IgD-negative memory B cell (primary cell): ENCODE measurements at regions not wholly inside any gene's neighbourhood (a gene's known extent, or its start where the extent isn't known, plus 50 kb on each side); places are given as distances from the start of the nearest gene placed in this dataset.
A peak's percentile ranks its signal among the peaks of the same experiment; 100 is the strongest.
"Not testable (repeated sequence)": the region's sequence is repeated elsewhere in the genome, so short reads cannot be mapped to it uniquely, and the experiment has no call there.

Experiments used
- H3K27ac Mint-ChIP-seq, 3 donors: one replicate each; pipeline ENCODE4 v1.8.0; 2020 to 2022; ENCODE audit warnings: mild to moderate bottlenecking in 3 of 3, mixed read lengths in 3 of 3, moderate library complexity in 1 of 3
- H3K27me3 Mint-ChIP-seq: one replicate; pipeline ENCODE4 v1.8.0; 2021; ENCODE audit warnings: mixed read lengths
- H3K36me3 Mint-ChIP-seq: one replicate; pipeline ENCODE4 v1.8.0; 2020; ENCODE audit warnings: mild to moderate bottlenecking, mixed read lengths
- H3K4me1 Mint-ChIP-seq, 3 donors: one replicate each; pipeline ENCODE4 v1.8.0; 2020 to 2022; ENCODE audit warnings: mixed read lengths in 3 of 3, mild to moderate bottlenecking in 1 of 3
- H3K4me3 Mint-ChIP-seq, 4 donors: one replicate each; pipeline ENCODE4 v1.8.0; 2020 to 2022; ENCODE audit warnings: mild to moderate bottlenecking in 4 of 4, mixed read lengths in 4 of 4, moderate library complexity in 3 of 4
- H3K9me3 Mint-ChIP-seq, 3 donors: one replicate each; pipeline ENCODE4 v1.8.0; 2020 to 2021; ENCODE audit warnings: mixed read lengths in 3 of 3, mild to moderate bottlenecking in 1 of 3

DNA sequence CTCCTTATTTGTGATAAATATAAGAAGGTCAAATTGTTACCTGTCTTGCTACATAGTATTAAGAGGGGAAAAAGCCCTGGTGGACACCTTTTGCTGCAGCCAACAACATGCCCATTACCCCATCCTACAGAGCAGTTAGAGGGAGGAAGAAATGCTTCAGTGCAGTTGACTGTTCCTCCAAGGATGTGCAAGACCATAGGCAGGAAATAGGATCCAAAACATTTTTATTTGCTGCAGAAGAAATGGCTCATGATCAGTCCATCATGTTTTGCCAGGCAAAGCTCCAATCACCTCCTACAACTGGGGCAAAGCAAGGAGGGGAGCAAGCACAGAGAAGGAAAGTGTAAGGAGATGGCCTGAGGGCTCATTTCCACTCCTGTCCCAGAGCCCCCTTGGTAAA, 399.1 kb upstream of the PIK3R1 start:
- Mint-ChIP-seq H3K36me3 (no peaks in the 10 kb centered on the region), H3K9me3 (peaks cover 0 to 1% (median 0%) of the 10 kb centered on the region in 3 donors), H3K27me3 (peaks cover 15% of the 10 kb centered on the region), H3K27ac (peak overlapping the region in 1 of 3 donors; percentile 93), H3K4me1 (peaks cover 3 to 6% (median 5%) of the 10 kb centered on the region in 3 donors), H3K4me3 (no peak overlapping the region)

DNA sequence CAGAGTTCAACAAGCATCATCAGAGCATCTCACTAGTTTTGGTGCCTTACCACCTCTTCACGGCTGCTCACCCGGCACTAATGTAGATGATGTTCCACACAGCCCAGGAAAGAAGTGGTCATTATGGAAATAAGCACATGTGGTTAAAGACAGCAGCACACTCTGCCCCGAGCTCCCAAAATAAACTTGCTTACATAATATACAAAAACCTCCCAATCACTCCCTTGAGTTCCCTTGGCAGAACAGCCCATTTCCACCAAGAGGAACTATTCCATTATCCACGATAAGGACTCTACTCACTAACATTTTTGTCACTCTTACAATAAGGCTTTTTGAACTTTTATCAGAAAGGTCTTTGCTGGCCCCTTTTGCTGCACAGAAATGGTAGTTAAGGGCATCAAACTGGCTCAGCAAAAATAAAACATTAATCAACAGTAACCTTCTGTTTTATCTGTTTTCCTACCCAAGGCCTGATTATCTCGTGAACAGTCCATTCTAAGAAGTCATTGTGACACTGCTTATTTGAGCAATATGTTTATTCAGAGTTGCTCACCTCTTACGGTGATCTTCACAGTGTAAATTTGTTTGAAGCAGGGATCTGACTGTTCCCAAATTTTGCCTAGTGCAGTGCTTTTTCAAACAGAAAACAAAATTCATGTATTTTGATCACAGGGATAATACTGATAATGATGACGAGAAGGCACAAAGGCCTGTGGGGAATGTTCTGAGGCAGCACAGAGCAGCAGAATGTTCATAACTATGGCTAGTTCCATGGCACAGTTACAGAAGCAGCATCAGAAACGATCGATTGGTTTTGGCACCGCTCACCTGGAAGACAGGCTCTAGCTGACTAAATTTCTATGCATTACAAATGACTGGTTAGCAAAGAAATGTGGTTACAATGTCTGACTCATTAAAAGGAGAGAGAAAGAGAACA, 399.8 kb upstream of the PIK3R1 start:
- Mint-ChIP-seq H3K36me3 (no peaks in the 10 kb centered on the region), H3K9me3 (peaks cover 0 to 1% (median 0%) of the 10 kb centered on the region in 3 donors), H3K4me1 (peaks cover 5 to 6% (median 5%) of the 10 kb centered on the region in 3 donors), H3K27ac (peak overlapping the region in 1 of 3 donors; percentile 93), H3K27me3 (peaks cover 15% of the 10 kb centered on the region), H3K4me3 (no peak overlapping the region)

- Mint-ChIP-seq H3K4me3 (no peak overlapping the region), H3K9me3 (peaks cover 0 to 1% (median 0%) of the 10 kb centered on the region in 3 donors), H3K4me1 (peaks cover 5 to 6% (median 5%) of the 10 kb centered on the region in 3 donors), H3K36me3 (no peaks in the 10 kb centered on the region), H3K27me3 (peaks cover 16% of the 10 kb centered on the region), H3K27ac (no peak overlapping the region)
Observed at GRCh38 chr5:67814569-67815311, 400.8 kb upstream of the PIK3R1 start.

DNA sequence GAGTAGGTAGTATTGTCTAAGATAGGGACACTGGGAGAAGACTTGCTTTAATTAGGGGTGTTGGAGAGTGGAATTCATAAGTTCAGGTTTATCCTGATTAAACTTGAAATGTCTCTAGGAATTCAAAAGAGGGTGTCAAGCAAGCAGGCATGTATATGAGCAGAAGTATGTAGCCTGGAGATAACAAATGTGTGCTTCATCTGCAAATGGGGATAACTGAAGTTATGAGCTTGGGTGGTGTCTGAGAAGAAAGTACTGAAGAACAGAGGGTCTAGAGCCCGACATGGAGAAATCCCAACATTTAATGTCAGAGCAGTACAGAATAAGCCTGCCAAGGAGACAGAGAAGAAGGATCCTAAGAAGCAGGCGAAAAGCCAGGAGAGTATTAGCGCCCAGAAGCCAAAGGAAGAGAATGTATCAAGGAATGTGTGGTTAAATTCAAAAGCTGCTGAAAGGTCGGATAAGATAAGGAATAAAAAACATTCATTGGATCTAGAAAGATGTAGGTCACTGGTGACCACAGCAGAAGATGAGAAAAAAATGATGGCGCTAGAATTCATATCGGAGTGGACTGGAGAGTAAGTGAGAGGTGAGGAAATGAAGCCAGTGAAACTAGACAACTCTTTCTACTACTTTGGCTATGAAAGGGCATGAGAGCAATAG, 401.5 kb upstream of the PIK3R1 start:
- peaks cover 17% of the 10 kb centered on the region for H3K27me3 Mint-ChIP-seq
- no peak overlapping the region for H3K27ac Mint-ChIP-seq
- peaks cover 5 to 11% (median 9%) of the 10 kb centered on the region in 3 donors for H3K4me1 Mint-ChIP-seq
- H3K4me3 Mint-ChIP-seq = peak overlapping the region in 1 of 4 donors; percentile 42
- no peaks in the 10 kb centered on the region for H3K36me3 Mint-ChIP-seq
- peaks cover 0 to 1% (median 0%) of the 10 kb centered on the region in 3 donors for H3K9me3 Mint-ChIP-seq

DNA sequence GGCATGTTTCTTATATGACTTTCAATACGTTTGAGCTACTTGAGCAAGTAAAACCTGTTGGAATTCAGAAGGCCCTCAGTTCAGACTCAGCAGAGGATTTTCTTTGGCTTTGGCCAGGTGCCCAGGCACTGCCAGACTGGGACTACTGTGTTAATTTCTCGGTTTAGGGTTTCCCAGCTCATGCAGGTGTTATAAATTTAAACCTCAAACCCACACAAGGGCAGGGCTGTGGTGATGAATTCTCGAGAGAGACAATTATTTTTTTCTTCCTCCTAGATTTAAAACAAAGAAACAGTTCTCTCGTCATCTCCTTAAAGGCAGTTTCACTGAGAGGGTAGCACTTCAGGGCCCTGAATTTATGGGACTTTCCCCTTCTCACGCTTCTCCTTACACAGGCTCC, 406.0 kb upstream of the PIK3R1 start:
- Mint-ChIP-seq H3K4me3 (peak overlapping the region in 1 of 4 donors; percentile 14), H3K4me1 (peaks cover 6 to 11% (median 9%) of the 10 kb centered on the region in 3 donors), H3K36me3 (no peaks in the 10 kb centered on the region)

DNA sequence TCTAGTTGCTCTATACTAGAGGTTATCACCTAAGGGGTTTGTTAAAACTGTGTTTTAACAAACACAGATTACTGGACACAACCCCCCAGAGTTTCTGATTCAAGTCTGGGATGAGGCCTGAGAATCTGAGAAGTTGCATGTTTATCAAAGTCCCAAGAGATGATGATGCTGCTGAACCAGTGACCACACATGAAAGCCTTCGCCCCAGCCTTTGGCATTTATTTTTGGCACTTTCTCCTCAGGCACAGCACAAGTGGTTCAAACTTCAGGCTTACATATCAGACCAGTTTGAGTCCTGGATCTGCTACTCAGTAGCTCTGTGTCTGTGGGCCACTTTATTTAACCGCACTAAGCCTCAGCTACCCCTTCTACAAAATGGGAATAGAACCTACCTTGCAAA, 407.2 kb upstream of the PIK3R1 start:
- Mint-ChIP-seq H3K27ac (no peak overlapping the region), H3K4me1 (peaks cover 6 to 11% (median 6%) of the 10 kb centered on the region in 3 donors), H3K9me3 (peaks cover 0 to 1% (median 0%) of the 10 kb centered on the region in 3 donors), H3K4me3 (no peak overlapping the region), H3K36me3 (no peaks in the 10 kb centered on the region), H3K27me3 (peaks cover 7% of the 10 kb centered on the region)

More for the DNA sequence above, 406.0 kb upstream of the PIK3R1 start:
- Mint-ChIP-seq H3K27me3 (peaks cover 10% of the 10 kb centered on the region), H3K9me3 (peaks cover 0 to 1% (median 0%) of the 10 kb centered on the region in 3 donors), H3K27ac (no peak overlapping the region)

- H3K36me3 Mint-ChIP-seq = no peaks in the 10 kb centered on the region
- no peak overlapping the region for H3K27ac Mint-ChIP-seq
- H3K4me3 Mint-ChIP-seq = no peak overlapping the region
- peaks cover 7% of the 10 kb centered on the region for H3K27me3 Mint-ChIP-seq
- H3K9me3 Mint-ChIP-seq = no peaks in the 10 kb centered on the region
- peaks cover 8 to 11% (median 9%) of the 10 kb centered on the region in 3 donors for H3K4me1 Mint-ChIP-seq
Observed at GRCh38 chr5:67807439-67807888, 408.1 kb upstream of the PIK3R1 start.

DNA sequence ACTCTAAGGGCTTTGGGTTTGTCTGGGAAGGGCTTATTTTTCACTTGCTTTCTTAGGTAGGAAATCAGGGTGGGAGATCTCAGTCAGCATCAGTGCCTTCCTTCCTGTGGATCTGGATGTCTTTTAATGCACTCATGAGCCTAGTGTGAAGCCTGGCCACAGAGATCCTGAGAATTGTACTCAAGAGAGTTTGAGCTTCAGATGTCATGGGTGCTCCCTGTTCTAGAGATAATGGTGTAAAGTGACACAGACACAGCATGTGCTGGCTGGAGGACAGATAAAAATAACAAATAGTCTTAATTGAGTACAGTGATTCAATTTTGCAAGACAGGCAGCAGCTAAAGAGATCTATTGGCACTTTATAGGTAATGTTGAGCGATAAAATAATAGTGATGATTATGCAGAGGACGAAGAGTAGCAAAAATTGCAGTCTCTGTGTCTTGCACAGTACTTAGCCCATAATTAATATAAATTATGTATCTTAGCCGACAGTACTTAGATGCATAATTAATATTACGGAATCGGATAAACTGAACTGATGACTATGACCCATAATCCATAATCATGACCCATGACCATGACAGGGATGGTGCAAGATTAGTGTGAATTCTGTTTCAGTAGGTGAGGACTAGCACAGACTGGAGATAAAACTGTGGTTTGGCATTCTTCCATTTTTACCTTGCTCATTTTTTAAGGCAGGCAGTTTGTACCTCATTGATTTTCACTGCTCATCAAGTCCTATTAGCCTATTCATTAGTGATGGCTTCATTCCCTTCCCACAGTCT, 408.7 kb upstream of the PIK3R1 start:
- no peak overlapping the region for H3K27ac Mint-ChIP-seq
- no peaks in the 10 kb centered on the region for H3K36me3 Mint-ChIP-seq
- H3K27me3 Mint-ChIP-seq = peaks cover 4% of the 10 kb centered on the region

GRCh38 chr5:67805666-67806348, 409.7 kb upstream of the PIK3R1 start:
- H3K9me3 Mint-ChIP-seq = peaks cover 0 to 3% (median 0%) of the 10 kb centered on the region in 3 donors
- no peaks in the 10 kb centered on the region for H3K36me3 Mint-ChIP-seq
- H3K27ac Mint-ChIP-seq = no peak overlapping the region
- H3K27me3 Mint-ChIP-seq = peaks cover 3% of the 10 kb centered on the region
- H3K4me3 Mint-ChIP-seq = no peak overlapping the region
- peaks cover 6 to 11% (median 8%) of the 10 kb centered on the region in 3 donors for H3K4me1 Mint-ChIP-seq

More for the DNA sequence above, 408.7 kb upstream of the PIK3R1 start:
- Mint-ChIP-seq H3K4me1 (peaks cover 8 to 11% (median 9%) of the 10 kb centered on the region in 3 donors), H3K4me3 (no peak overlapping the region), H3K9me3 (no peaks in the 10 kb centered on the region)

- no peaks in the 10 kb centered on the region for H3K27me3 Mint-ChIP-seq
- no peak overlapping the region for H3K27ac Mint-ChIP-seq
- no peaks in the 10 kb centered on the region for H3K36me3 Mint-ChIP-seq
- H3K4me3 Mint-ChIP-seq = no peak overlapping the region
- H3K9me3 Mint-ChIP-seq = peaks cover 0 to 4% (median 0%) of the 10 kb centered on the region in 3 donors
- H3K4me1 Mint-ChIP-seq = peaks cover 2 to 5% (median 4%) of the 10 kb centered on the region in 3 donors
Observed at GRCh38 chr5:67802766-67803165, 412.8 kb upstream of the PIK3R1 start.

- Mint-ChIP-seq H3K4me1 (peaks cover 0 to 2% (median 2%) of the 10 kb centered on the region in 3 donors), H3K27ac (no peak overlapping the region), H3K36me3 (no peaks in the 10 kb centered on the region), H3K27me3 (peaks cover 2% of the 10 kb centered on the region), H3K4me3 (no peak overlapping the region), H3K9me3 (peaks cover 0 to 4% (median 0%) of the 10 kb centered on the region in 3 donors)
Observed at GRCh38 chr5:67799732-67800234, 415.8 kb upstream of the PIK3R1 start.

DNA sequence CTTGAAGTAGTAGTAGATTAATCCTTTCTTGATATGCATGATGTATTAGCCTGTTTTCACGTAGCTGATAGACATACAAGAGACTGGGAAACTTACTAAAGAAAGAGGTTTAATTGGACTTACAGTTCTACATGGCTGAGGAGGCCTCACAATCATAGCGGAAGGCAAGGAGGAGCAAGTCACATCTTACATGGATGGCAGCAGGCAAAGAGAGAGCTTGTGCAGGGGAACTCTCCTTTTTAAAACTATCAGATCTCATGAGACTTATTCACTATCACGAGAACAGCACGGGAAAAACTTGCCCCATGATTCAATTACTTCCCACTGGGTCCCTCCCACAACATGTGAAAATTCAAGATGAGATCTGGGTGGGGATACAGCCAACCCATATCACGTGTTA, 417.1 kb upstream of the PIK3R1 start:
- H3K4me3 Mint-ChIP-seq, H3K9me3 Mint-ChIP-seq, H3K4me1 Mint-ChIP-seq, H3K27ac Mint-ChIP-seq, H3K36me3 Mint-ChIP-seq, H3K27me3 Mint-ChIP-seq: not testable (repeated sequence)

DNA sequence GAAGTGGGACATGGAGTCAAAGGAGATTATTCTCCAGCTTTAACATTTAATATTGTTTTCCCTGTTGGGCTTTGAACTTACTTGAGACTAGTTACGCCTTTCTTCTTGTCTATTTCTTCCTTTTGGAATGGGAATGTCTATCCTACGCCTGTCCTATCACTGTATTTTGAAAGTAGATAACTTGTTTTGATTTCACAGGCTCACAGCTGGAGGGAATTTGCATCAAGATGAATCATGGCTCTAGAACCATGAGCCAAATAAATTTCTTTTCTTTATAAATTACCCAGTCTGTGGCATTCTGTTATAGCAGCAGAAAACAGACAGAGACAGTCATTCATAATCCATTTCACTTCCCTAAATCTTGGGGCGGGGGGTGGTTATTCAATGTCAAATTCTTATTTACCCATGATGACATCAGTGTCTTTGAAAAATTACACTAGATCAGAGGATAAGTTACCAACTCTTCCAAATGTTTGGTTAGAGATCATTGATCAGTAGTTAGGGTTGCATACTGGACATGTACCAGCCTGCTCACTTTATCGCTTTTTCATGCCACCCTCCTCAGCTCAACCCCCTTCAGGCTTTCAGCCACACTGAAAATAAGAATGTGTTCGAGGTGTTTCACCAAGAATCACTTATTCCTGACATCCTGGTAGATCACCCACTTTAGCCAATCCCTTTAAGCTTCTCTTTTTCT, 419.6 kb upstream of the PIK3R1 start:
- Mint-ChIP-seq H3K27me3 (peaks cover 2% of the 10 kb centered on the region), H3K36me3 (peaks cover 2% of the 10 kb centered on the region), H3K4me1 (no peaks in the 10 kb centered on the region), H3K27ac (no peak overlapping the region), H3K4me3 (no peak overlapping the region), H3K9me3 (peaks cover 0 to 2% (median 0%) of the 10 kb centered on the region in 3 donors)
